ENCODE measurements at regions not wholly inside any gene's neighbourhood (a gene's known extent, or its start where the extent isn't known, plus 50 kb on each side); places are given as distances from the start of the nearest gene placed in this dataset.

GRCh38 chr3:164230385-164231094 lies 847.8 kb downstream of the SI start:
- DNase-seq = no peak
- no peak for ATAC-seq
- H3K27me3 ChIP-seq (ENCODE audit: insufficient read depth in 3 of 3, low read length in 2 of 3) = no peaks in the 10 kb centered on the region
- intact Hi-C loops (cut with DNase I) = no loop called here
- H3K27ac ChIP-seq = no peak overlapping the region
- no peak overlapping the region for H3K4me3 ChIP-seq
- no peaks in the 10 kb centered on the region for H3K4me1 ChIP-seq
- 77 to 84% (median 81%) methylated on average over 3 of the region's 3 CpGs for WGBS, 3 donors
- H3K36me3 ChIP-seq (ENCODE audit: insufficient read depth in 1 of 2, low read depth in 1 of 2) = no peaks in the 10 kb centered on the region
- TF ChIP-seq CTCF (IDR thresholded peaks at IDR 0.05) = no peak
- H3K9me3 ChIP-seq = no peaks in the 10 kb centered on the region

- 0 to 38% (median 0%) methylated on average over 1 of the region's 1 CpG for WGBS, 3 donors
- ATAC-seq (no peak), DNase-seq (no peak)
- intact Hi-C loops (cut with DNase I) = no loop called here
- no peak overlapping the region for H3K4me3 ChIP-seq
- H3K27me3 ChIP-seq (ENCODE audit: insufficient read depth in 3 of 3, low read length in 2 of 3) = no peaks in the 10 kb centered on the region
- no peak overlapping the region for H3K27ac ChIP-seq
- no peaks in the 10 kb centered on the region for H3K9me3 ChIP-seq
- H3K4me1 ChIP-seq = no peaks in the 10 kb centered on the region
- no peaks in the 10 kb centered on the region for H3K36me3 ChIP-seq (ENCODE audit: insufficient read depth in 1 of 2, low read depth in 1 of 2)
- no peak for TF ChIP-seq CTCF (IDR thresholded peaks at IDR 0.05)
These were observed 854.2 kb downstream of the SI start for GRCh38 chr3:164224126-164224525.

GRCh38 chr3:164222197-164222596 lies 856.1 kb downstream of the SI start:
- no peaks in the 10 kb centered on the region for H3K4me1 ChIP-seq
- 41 to 48% (median 42%) methylated on average over 3 of the region's 3 CpGs for WGBS, 3 donors

GRCh38 chr3:164221297-164221696 lies 857.0 kb downstream of the SI start:
- H3K4me3 ChIP-seq = no peak overlapping the region
- WGBS, 3 donors = 73 to 89% (median 77%) methylated on average over 1 of the region's 1 CpG
- H3K4me1 ChIP-seq = no peaks in the 10 kb centered on the region
- H3K9me3 ChIP-seq = no peaks in the 10 kb centered on the region
- H3K27ac ChIP-seq = no peak overlapping the region
- H3K36me3 ChIP-seq (ENCODE audit: insufficient read depth in 1 of 2, low read depth in 1 of 2) = no peaks in the 10 kb centered on the region
- TF ChIP-seq CTCF (IDR thresholded peaks at IDR 0.05) = no peak
- H3K27me3 ChIP-seq (ENCODE audit: insufficient read depth in 3 of 3, low read length in 2 of 3) = no peaks in the 10 kb centered on the region
- intact Hi-C loops (cut with DNase I) = no loop called here
- DNase-seq (no peak), ATAC-seq (no peak)

More at GRCh38 chr3:164222197-164222596, 856.1 kb downstream of the SI start:
- Histone ChIP-seq H3K4me3 (no peak overlapping the region), H3K27ac (no peak overlapping the region), H3K27me3 (ENCODE audit: insufficient read depth in 3 of 3, low read length in 2 of 3) (no peaks in the 10 kb centered on the region), H3K9me3 (no peaks in the 10 kb centered on the region), H3K36me3 (ENCODE audit: insufficient read depth in 1 of 2, low read depth in 1 of 2) (no peaks in the 10 kb centered on the region)
- ATAC-seq = no peak
- intact Hi-C loops (cut with DNase I) = no loop called here
- no peak for TF ChIP-seq CTCF (IDR thresholded peaks at IDR 0.05)
- DNase-seq = no peak

GRCh38 chr3:164209363-164209762 lies 868.9 kb downstream of the SI start:
- no peak for TF ChIP-seq CTCF (IDR thresholded peaks at IDR 0.05)
- intact Hi-C loops (cut with DNase I) = no loop called here
- no peak for ATAC-seq

More at GRCh38 chr3:164209363-164209762, 868.9 kb downstream of the SI start:
- no peaks in the 10 kb centered on the region for H3K4me1 ChIP-seq
- no peak overlapping the region for H3K27ac ChIP-seq
- no peak overlapping the region for H3K4me3 ChIP-seq
- H3K36me3 ChIP-seq (ENCODE audit: insufficient read depth in 1 of 2, low read depth in 1 of 2) = no peaks in the 10 kb centered on the region
- no peaks in the 10 kb centered on the region for H3K27me3 ChIP-seq (ENCODE audit: insufficient read depth in 3 of 3, low read length in 2 of 3)
- DNase-seq = no peak
- 81 to 90% (median 89%) methylated on average over 1 of the region's 1 CpG for WGBS, 3 donors
- H3K9me3 ChIP-seq = no peaks in the 10 kb centered on the region

Measured in psoas muscle (tissue), 7 donors.